Panc1 (cell line): ENCODE measurements at regions not wholly inside any gene's neighbourhood (a gene's known extent, or its start where the extent isn't known, plus 50 kb on each side); places are given as distances from the start of the nearest gene placed in this dataset.

Source experiments
- ATAC-seq: fragments of 200-7000 bp; cut with Tn5 transposase; 2 replicates; pipeline ENCODE4 v1.9.1; 2020; ENCODE audit warnings: mild to moderate bottlenecking, moderate library complexity
- BruUV-seq: library from RNA; stranded (reverse); fragments of 400-500 nt; replicated peaks from 2 replicates; lab custom pipeline; 2021; lab: Mats Ljungman, UMichigan
- CTCF ChIA-PET: fragments of 300-600 bp; sonication (Branson Sonifier 250); formaldehyde crosslinking; loops from one replicate; lab custom pipeline; 2022; ENCODE audit warnings: antibody characterized with exemption; lab: Charles Lee
- POLR2A ChIA-PET: fragments of 300-600 bp; sonication (Branson Sonifier 250); formaldehyde crosslinking; loops from one replicate; lab custom pipeline; 2022; ENCODE audit warnings: antibody characterized with exemption; lab: Charles Lee
- DNase-seq: peaks from one replicate; pipeline ENCODE4 v3.0.0-alpha.2; 2010; ENCODE audit warnings: low read depth, low spot score
- H3K27ac ChIP-seq: 2 replicates; pipeline ENCODE4 v1.5.1; 2011; ENCODE audit warnings: mild to moderate bottlenecking, low read length, inconsistent platforms
- H3K27me3 ChIP-seq: fragments of 200-500 bp; sonication (Bioruptor generic); 2 replicates; pipeline ENCODE4 v1.6.0; 2014; ENCODE audit warnings: low read length, inconsistent platforms; ENCODE audit not compliant: control insufficient read depth, insufficient read depth
- H3K36me3 ChIP-seq: fragments of 200-500 bp; sonication (Bioruptor generic); 2 replicates; pipeline ENCODE4 v1.5.1; 2014; ENCODE audit warnings: inconsistent platforms, mild to moderate bottlenecking, low read length, moderate library complexity; ENCODE audit not compliant: control insufficient read depth, insufficient read depth
- H3K4me1 ChIP-seq: 2 replicates; pipeline ENCODE4 v1.5.1; 2011; ENCODE audit warnings: inconsistent platforms, mild to moderate bottlenecking, low read length, moderate library complexity; ENCODE audit not compliant: control insufficient read depth, insufficient read depth
- H3K4me3 ChIP-seq, 2 experiments: 2 replicates each; pipeline ENCODE4 v1.5.1; 2011 to 2012; ENCODE audit warnings: low read depth in 2 of 2, low read length in 2 of 2, mild to moderate bottlenecking in 2 of 2, inconsistent platforms in 1 of 2, moderate library complexity in 1 of 2
- H3K9me3 ChIP-seq: fragments of 200-500 bp; sonication (Bioruptor generic); 2 replicates; pipeline ENCODE4 v1.5.1; 2014; ENCODE audit warnings: low read depth, mild to moderate bottlenecking, inconsistent platforms, low read length, moderate library complexity; ENCODE audit not compliant: control insufficient read depth, insufficient read depth
- CTCF ChIP-seq: fragments of 450-650 bp; IDR thresholded peaks from 2 replicates; pipeline ENCODE4 v1.5.1; 2017; ENCODE audit warnings: mild to moderate bottlenecking
- POLR2AphosphoS5 ChIP-seq: IDR thresholded peaks from 2 replicates; pipeline ENCODE4 v1.6.1; 2012; ENCODE audit warnings: mild to moderate bottlenecking, low read depth, low read length, moderate library complexity
- REST ChIP-seq, 2 experiments: IDR thresholded peaks; 2 replicates each; pipeline ENCODE4 v1.6.1; 2011 to 2012; ENCODE audit warnings: low read depth in 2 of 2, control low read depth in 1 of 2, low read length in 1 of 2, mild to moderate bottlenecking in 1 of 2, moderate library complexity in 1 of 2; ENCODE audit not compliant: insufficient read depth in 1 of 2
- SIN3A ChIP-seq: IDR thresholded peaks from 2 replicates; pipeline ENCODE4 v1.6.1; 2012; ENCODE audit warnings: low read depth, mild to moderate bottlenecking, low read length, moderate library complexity, borderline replicate concordance; ENCODE audit not compliant: insufficient read depth
- TCF7L2 ChIP-seq: IDR thresholded peaks from 2 replicates; pipeline ENCODE4 v1.6.1; 2011; ENCODE audit warnings: mild to moderate bottlenecking, low read depth, low read length, inconsistent platforms
- in situ Hi-C: cut with HindIII; loops from 2 replicates; pipeline ENCODE4 v1.10.0; 2016; ENCODE audit warnings: low sequenced_read_pairs, low pct_unique_long_range_greater_than_20kb
- intact Hi-C: fragments of 100-400 bp; cut with micrococcal nuclease; formaldehyde crosslinking; loops from one replicate; pipeline ENCODE4 v1.10.0; 2022; ENCODE audit not compliant: unreplicated experiment

- CTCF ChIA-PET = no interaction called here
- H3K36me3 ChIP-seq = no peaks in the 10 kb centered on the region
- H3K9me3 ChIP-seq = no peaks in the 10 kb centered on the region
- H3K4me1 ChIP-seq = no peaks in the 10 kb centered on the region
- H3K4me3 ChIP-seq = no peak overlapping the region
- no peaks in the 10 kb centered on the region for H3K27me3 ChIP-seq
- TF ChIP-seq POLR2AphosphoS5 (no peak), TCF7L2 (no peak), REST (IDR thresholded peaks at IDR 0.05; ENCODE audit: insufficient read depth in 1 of 2, low read depth in 2 of 2, low read length in 1 of 2) (no peak), SIN3A (no peak), CTCF (no peak)
- no peak for ATAC-seq
- in situ Hi-C loops = no loop called here
- H3K27ac ChIP-seq = no peak overlapping the region
- intact Hi-C loops = no loop called here
- BruUV-seq = no TSS peak
- DNase-seq = no peak
- POLR2A ChIA-PET = interaction anchor here (0.7 kb wide), 1 partner anchor 1194 kb away, joined by 3 read pairs; no protein-coding TSS in a partner anchor
These were observed 241.2 kb upstream of the HS6ST1 start for GRCh38 chr2:128559533-128560515.

GRCh38 chr2:128560718-128561117 lies 242.1 kb upstream of the HS6ST1 start:
- intact Hi-C loops (no loop called here), in situ Hi-C loops (no loop called here)
- TF ChIP-seq TCF7L2 (no peak), CTCF (no peak)
- H3K36me3 ChIP-seq = no peaks in the 10 kb centered on the region
- no peaks in the 10 kb centered on the region for H3K9me3 ChIP-seq
- no peak for DNase-seq
- no peaks in the 10 kb centered on the region for H3K27me3 ChIP-seq
- ChIA-PET POLR2A (no interaction called here), CTCF (no interaction called here)
- no peaks in the 10 kb centered on the region for H3K4me1 ChIP-seq
- no TSS peak for BruUV-seq
- no peak overlapping the region for H3K4me3 ChIP-seq
- no peak for ATAC-seq
- H3K27ac ChIP-seq = no peak overlapping the region
